ENCODE measurements at regions not wholly inside any gene's neighbourhood (a gene's known extent, or its start where the extent isn't known, plus 50 kb on each side); places are given as distances from the start of the nearest gene placed in this dataset.

GRCh38 chr20:51306521-51307358, 235.8 kb downstream of the NFATC2 start:
- in situ Hi-C loops (cut with HindIII; ENCODE audit: low sequenced_read_pairs), result loop anchor here (25.0 kb wide), 1 partner anchor 294 kb away; the partner anchor contains the start of gene KCNG1

GRCh38 chr20:51306081-51306480, 236.4 kb downstream of the NFATC2 start:
- in situ Hi-C loops (cut with HindIII; ENCODE audit: low sequenced_read_pairs), result loop anchor here (25.0 kb wide), 1 partner anchor 294 kb away; the partner anchor contains the start of gene KCNG1

GRCh38 chr20:51305316-51306052, 237.0 kb downstream of the NFATC2 start:
- in situ Hi-C loops (cut with HindIII; ENCODE audit: low sequenced_read_pairs), result loop anchor here (25.0 kb wide), 1 partner anchor 293 kb away; the partner anchor contains the start of gene KCNG1

DNA sequence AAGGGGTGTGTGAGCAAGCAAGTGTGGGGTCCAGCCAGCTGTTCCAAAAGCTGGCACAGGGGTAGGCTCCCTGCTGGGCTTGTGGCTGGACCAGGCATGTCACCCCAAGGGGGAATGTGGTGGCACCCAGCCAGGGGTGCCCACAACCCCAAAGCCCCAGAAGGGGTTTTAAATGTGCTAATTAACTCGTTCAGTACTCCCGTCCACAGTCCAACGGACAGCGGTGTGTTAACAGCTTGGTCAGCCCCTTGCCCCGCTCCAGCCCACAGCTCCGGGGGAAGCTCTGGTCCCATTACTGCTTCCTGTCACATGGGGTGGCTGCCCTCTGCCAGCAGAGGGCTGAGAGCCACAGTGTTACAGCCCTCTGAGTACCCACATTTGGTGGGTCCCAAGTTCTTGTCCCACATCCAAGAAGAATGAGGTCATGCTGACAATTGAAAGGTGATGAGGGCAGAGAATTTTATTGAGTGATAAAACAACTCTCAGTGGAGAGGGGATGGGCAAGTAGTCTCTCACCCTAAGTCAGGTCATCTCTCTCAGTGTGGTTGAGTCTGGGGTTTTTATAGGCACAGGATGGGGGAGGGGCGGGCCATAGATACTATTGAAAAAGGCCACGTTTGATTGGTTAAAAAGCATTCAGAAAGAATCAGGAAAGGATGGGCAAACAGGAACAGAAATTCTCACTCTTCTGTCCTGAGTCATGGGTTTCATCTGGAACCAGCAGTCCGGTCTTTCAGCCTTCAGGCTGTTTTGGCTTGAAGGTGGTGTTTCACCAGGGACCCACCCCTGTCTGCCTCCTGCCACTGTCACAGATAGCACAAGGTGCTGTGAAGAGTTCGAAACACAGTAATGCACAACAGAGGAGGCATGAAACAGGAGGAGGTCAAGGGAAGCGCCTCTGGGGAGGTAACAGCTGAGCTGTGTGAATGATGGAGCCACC, 238.5 kb downstream of the NFATC2 start:
- in situ Hi-C loops (cut with HindIII; ENCODE audit: low sequenced_read_pairs), result loop anchor here (25.0 kb wide), 1 partner anchor 292 kb away; the partner anchor contains the start of gene KCNG1

- in situ Hi-C loops (cut with HindIII; ENCODE audit: low sequenced_read_pairs), result loop anchor here (25.0 kb wide), 1 partner anchor 289 kb away; the partner anchor contains the start of gene KCNG1
These were observed 241.5 kb downstream of the NFATC2 start for GRCh38 chr20:51301026-51301425.

DNA sequence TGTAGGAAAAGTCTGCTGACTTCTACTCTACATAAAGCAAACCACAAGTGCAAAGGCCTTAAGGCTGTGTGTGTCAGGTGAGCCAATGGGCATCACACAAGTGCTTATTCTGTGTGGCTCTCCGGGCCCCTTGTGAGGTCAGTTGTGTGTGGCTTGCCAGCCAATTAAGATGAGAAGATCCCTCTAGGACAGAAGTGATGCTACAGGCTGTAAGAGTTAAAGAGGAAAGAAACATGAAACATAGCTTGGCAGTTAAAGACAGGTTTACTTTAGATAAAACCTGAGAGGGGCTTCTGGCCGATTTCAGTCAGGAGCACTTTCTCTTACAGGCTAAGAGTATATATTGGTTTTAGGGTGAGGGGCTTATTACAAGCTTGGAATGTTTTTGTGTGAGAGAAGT, 242.4 kb downstream of the NFATC2 start:
- in situ Hi-C loops (cut with HindIII; ENCODE audit: low sequenced_read_pairs), result loop anchor here (25.0 kb wide), 1 partner anchor 288 kb away; the partner anchor contains the start of gene KCNG1

DNA sequence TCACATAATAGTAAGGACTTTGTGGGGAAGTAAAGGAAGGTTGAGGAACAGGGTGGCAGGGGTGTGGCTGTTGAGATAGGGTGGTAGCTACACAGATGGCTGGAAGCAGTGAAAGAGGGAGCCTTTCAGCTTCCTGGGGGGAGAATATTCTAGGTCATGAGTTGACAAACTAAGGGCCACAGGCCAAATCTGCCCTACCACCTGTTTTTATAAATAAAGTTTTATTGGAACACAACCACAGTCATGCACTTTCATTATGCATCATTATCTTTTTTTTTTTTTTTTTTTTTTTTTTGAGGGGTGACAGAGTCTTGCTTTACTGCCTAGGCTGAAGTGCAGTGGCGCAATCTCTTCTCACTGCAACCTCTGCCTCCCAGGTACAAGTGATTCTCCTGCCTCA, 243.1 kb downstream of the NFATC2 start:
- in situ Hi-C loops (cut with HindIII; ENCODE audit: low sequenced_read_pairs), result no loop called here

DNA sequence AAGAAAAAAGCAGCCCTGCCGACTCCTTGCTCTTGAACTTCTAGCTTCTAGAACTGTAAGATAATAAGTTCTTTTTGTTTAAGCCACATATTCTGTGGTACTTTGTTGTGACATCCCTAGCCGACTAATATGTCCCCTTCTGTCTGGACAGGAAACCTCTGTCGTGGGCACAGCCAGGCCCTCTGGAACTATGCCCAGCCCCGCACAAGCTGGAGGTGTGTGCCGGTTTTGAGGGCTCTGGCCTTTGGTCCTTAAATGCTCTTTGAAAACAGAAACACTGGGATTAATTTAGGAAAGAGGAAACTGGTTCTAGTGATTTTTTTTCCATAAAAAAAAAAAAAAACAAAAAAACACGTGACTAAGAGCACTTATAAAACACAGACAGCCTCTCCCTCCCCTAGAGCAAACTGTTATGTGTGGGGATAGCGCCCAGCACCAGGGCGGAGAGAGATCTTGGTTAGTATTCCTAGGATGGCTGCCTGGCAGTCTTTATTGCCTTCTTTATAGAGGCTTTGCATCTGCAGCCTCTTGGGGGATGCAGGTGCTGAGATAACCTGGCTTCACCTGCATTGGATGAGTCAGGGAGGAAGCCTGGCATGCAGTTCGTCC, 244.3 kb downstream of the NFATC2 start:
- in situ Hi-C loops (cut with HindIII; ENCODE audit: low sequenced_read_pairs), result no loop called here

DNA sequence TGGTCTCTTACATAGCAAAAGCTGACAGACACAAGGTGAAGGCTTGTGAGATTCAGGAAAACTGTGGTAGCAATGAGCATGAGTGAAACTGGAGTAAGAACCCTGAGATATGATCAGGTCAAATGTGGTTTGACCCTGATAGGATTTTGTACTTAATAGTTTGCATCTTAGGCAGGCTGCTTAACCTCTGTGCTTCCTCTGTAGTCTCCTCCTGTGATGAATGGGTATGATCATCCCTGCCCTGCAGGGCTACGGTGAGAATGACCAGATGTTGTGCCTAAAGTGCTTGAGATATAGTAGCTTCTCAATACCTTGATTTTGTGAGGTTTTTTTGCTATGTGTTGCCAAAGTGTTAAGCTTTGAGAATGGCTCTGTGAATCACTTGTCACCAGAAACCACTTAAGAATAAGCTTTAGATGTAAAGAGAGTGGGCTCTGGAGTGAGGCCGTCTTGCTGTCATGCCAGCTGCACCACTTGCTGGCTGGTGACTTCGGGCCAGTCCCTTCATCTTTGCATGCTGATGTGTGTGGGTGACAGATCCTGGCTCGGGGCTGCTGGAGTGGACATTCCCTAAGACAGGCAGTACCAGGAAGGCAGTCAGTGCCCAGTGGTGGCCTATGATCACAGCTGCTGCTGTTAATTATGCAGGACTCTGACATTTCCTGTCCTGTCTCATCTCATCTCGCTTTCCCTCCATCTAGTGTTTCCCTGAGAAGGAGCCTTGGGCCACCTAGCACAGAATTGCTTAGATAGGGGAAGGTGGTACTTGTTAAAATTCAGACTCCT, 254.7 kb downstream of the NFATC2 start:
- in situ Hi-C loops (cut with HindIII; ENCODE audit: low sequenced_read_pairs), result no loop called here

- in situ Hi-C loops (cut with HindIII; ENCODE audit: low sequenced_read_pairs), result no loop called here
These were observed 255.8 kb downstream of the NFATC2 start for GRCh38 chr20:51286758-51287157.

DNA sequence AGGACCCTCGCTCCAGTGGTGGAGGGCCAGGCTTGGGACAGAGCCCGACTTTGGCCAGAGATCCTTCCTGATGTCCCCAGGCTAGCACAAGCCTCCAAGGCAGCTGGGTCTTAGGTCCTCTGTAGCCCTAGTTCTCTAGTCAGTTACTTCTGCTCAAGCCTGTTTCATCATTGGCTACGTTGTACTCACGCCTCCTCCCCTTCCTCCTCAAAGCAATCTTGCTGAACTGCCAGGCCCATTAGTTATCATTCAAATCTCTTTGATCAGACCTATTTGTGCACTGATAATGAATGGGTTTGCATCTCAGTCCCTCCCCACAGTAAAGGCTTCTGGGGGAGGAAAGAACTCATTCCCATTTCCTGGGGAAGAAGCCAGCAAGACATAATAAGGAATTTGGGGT, 256.8 kb downstream of the NFATC2 start:
- in situ Hi-C loops (cut with HindIII; ENCODE audit: low sequenced_read_pairs), result no loop called here

GRCh38 chr20:51284871-51285270, 257.6 kb downstream of the NFATC2 start:
- in situ Hi-C loops (cut with HindIII; ENCODE audit: low sequenced_read_pairs), result no loop called here

DNA sequence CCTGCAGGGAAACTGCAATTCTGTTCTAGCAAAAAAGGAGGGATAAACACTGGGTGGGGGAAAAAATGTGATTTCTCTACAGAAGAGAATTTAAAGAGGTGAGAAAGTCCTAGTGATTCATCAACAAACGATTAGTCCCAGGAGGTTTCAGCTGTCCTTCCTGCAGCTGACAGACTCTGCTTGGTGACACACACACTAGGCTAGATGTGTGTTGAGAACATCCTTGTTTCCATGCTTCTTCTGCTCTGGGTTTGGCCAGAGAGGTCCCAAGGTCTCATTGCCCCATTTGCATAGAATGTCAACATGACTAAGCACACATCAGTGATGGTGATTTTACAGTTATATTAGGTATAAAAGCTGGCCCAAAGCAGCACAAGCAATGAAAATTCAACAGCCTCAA, 258.3 kb downstream of the NFATC2 start:
- in situ Hi-C loops (cut with HindIII; ENCODE audit: low sequenced_read_pairs), result no loop called here

DNA sequence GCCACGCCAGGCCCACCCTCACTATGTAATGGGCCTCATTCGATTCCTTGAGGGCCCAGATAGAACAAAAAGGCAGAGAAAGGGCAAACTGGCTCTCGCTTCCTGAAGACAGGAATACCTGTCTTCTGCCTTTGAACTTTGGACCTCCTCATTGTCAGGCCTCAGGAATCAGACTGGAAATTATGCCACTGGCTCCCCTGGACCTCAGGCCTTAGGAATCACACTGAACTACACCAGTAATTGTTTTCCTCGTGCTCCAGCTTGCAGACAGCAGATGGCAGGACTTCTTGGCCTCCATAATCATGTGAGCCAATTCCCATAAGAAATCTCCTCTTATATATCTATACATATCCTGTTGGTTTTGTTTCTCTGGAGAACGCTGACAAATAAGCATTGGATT, 258.6 kb upstream of the KCNG1 start:
- in situ Hi-C loops (cut with HindIII; ENCODE audit: low sequenced_read_pairs), result no loop called here

DNA sequence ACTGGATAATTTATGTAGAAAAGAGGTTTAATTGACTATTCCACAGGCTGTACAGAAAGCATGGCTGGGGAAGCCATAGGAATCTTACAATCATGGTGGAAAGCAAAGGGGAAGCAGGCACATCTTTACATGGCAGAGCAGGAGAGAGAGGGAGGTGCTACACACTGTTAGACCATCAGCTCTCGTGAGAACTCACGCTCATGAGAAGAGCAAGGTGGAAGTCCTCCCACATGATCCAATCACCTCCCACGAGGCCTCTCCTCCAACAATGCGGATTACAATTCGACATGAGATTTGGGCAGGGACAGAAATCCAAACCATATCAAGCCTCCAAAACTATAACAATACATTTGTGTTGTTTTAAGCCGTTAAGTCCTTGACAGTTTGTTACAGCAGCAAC, 257.1 kb upstream of the KCNG1 start:
- in situ Hi-C loops (cut with HindIII; ENCODE audit: low sequenced_read_pairs), result no loop called here

- in situ Hi-C loops (cut with HindIII; ENCODE audit: low sequenced_read_pairs), result no loop called here
These were observed 255.1 kb upstream of the KCNG1 start for GRCh38 chr20:51277961-51278360.

DNA sequence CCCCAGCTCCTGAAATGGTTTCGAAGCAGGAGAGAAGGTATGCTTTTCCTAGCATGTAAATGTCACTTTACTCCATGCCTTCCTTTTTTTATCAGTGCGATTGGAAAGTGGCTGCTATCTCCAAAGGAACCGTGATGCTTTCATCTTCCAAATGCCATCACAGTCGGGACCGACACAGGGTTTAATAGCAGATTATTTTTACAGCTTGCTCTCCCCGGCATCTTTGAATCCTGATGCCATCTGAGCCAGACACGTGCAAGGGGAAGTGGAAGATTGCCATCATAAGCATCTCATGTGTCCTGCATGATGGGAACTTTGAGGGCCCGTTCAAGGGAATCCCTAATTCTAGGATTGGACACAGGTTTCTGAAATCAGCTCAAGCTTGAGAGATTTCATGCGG, 253.4 kb upstream of the KCNG1 start:
- in situ Hi-C loops (cut with HindIII; ENCODE audit: low sequenced_read_pairs), result no loop called here

- in situ Hi-C loops (cut with HindIII; ENCODE audit: low sequenced_read_pairs), result no loop called here
These were observed 252.9 kb upstream of the KCNG1 start for GRCh38 chr20:51275826-51276225.

DNA sequence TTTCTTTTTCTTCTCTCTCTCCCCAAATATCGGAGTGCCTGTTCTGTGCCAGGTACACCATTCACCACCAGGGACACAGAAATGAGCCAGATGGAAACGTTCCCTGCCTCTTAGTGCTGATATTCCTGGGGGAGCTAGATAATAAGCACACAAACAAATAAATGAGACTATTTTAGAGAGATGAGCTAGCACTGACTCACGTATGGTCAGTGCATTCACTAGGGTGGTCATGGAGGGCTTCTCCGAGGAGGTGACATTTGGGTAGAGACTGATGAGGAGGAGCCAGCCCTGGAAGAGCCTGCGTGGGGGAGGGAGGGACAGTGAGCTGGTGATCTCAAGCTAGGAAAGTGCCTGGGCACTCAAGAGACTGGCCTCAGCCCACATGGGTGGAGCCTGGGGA, 252.3 kb upstream of the KCNG1 start:
- in situ Hi-C loops (cut with HindIII; ENCODE audit: low sequenced_read_pairs), result no loop called here

Measured in DLD1 (cell line).